ENCODE measurements at regions not wholly inside any gene's neighbourhood (a gene's known extent, or its start where the extent isn't known, plus 50 kb on each side); places are given as distances from the start of the nearest gene placed in this dataset.

DNA sequence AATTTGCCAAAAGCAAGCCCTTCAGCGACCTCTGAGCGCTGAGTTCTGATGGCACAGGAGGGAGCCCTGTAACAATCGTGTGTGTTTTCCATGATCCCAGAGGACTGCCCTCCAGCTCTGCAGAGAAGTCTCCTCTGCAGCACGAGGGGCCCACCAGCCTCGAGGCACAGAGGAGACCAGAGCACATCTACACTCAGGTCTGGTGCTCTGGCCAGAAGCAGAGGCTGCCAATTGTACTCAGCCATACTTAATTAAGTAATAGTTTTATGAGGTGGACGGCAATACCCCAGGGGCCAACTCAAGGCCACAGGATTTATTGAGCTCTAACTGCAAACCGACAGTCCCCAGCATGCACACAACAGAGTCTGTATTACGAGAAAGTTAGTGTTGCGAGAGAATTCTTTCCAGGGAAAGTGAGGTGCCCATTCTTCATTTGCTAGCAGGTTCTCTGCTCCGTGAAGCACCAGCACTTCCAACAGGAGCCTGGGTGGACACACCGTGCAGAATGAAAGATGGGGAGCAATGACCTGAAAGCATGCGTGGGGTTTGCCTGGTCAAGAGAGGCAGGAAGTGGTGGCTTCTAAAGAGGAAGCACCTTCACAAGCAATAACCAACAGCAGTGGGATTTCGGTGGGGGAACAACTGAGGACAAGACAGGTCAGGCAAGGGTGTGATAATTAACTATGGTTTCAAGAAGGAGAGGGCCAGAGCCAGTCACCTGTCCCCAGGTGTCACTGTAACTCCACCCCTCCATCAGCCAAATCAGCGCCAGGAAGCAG is 92.8 kb upstream of the FOXC1 start:
- DNase-seq: no peak

DNA sequence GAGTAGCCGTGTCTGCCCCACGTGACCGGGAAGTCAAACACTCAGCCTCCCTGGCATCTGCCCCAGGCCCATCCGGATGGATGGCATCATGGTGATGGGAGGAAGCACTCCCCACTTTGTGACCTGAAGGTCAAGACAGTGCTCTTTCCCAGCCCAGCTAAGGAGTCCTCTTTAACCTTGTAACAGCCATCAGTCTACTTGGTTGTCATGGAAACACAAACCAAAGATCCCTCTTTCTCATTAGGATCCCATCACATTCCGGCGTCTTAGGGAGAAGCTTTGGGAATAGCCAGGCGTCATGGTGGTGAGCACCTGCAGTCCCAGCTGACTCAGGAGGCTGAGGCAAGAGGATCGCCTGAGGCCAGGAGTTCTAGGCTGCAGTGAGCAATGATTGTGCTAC is 90.9 kb upstream of the FOXC1 start:
- DNase-seq: no peak

DNA sequence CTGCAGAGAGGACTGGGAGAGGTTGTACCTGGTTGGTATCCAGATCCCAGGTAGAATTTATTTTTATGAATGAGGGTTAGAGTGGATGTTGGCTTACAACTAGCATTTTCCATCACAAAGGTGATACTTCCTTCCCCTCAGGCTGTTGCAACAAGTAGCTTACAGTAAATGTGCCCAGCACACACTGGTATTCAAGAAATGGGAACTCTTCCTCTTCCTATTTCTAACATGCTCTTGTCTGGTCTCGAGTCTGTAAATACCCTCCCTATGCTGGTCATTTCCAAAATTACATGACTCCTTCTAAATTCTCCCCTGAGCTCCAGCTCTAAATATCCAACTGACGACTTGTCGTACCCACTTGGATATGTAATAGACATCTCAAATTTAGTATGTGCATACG is 90.1 kb upstream of the FOXC1 start:
- DNase-seq: no peak

DNA sequence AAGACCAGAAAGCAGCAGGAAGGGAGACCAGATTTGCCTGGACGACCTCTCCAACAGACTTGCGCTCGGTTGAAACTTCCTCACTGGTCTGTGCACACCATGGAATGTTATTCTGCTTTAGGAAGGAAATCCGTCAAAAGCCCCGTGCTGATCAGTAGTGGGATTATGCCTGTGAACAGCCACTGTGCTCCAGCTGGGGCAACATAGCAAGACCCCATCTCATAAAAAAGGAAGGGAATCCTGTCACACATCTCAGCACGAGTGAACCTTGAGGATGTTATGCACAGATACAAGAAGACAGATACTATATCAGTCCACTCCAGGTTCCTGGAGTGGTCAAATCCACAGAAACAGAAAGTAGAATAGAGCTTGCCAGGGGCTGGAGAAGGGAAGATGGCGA is 86.9 kb upstream of the FOXC1 start:
- no peak for DNase-seq

DNA sequence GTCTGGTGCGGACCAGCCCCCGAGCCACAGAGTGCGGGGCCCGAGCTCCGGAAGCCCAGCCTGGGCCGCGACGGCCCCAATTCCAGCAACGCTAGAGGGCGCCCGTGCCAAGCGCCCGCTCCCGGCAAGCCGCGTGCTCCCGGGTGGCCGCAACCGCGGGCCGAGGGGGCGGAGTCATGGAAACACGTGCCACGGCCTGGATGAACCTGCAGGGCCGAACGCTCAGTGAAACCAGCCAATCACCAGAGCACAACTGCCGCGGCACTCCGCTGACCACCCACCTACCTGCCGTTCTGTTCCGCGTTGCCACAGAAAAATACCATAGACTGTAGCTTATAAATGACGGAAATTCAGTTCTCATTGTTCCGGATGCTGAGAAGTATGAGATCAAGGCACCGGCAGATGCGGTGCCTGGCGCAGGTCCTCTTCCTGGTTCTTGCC is 85.7 kb upstream of the FOXC1 start:
- peak; percentile 36 for DNase-seq

DNA sequence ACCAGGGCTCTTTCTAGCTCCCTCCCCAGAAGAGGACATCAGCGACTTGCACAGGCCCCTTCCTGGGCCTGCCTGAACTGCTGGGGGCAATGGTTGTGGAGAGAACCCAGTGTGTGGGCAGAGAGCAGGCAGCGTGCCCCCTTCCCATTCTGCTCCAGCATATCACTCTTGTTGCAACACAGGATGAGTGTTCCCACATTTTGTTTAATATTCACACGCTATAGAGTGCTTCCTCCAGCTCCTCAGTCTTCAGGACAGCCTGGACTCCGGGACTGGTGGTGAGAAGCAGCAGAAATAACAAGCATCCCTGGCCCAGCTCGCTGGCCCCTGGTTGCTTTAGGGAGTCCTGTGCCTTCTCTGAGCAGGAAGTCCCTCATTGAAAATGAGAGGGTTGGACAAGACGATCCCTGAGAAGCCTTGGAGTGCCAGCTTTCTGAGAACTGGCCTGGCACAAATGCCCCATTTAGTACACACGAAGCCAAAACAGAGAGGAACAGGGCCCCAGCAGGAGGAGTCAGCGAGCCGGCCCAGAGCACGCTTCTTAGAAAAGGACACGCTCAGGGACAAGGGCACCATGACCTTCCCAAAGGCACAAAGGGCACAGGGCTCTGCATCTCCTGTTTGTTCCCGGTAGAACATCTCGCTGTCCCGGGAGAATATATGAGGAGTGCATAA is 84.2 kb upstream of the FOXC1 start:
- DNase-seq: peak; percentile 47

DNA sequence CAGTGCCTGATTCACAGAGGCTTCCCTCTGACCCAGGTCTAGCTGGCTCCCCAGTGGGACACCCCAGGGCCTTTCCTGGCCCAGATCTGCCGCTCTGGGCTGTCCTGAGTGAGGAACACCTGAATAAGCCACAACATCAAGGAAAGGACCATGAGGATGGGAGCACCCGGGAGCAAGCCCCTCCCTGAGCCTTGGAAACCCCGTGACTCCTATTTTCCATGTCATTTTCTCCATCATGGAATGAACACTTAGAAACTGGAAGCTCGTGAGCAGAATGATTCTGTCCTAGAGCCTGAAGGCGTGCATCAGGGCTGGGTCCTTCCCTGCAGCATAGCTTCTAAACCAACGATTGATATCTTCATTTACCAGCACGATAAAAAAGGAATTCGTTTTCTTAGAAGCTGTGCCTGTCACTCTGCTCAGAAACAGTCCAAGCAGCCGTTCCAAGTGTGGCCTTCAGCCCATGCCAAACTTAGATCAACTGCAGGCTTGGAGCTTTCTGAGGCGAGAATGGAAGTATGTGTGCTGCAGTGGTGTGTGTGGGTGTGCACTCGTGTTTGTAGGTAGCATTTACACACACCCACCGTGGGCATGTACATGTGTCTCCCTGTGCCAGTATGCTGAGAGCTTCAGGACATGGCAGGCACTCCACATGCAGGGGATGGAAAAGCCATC is 83.2 kb upstream of the FOXC1 start:
- peak; percentile 13 for DNase-seq

DNA sequence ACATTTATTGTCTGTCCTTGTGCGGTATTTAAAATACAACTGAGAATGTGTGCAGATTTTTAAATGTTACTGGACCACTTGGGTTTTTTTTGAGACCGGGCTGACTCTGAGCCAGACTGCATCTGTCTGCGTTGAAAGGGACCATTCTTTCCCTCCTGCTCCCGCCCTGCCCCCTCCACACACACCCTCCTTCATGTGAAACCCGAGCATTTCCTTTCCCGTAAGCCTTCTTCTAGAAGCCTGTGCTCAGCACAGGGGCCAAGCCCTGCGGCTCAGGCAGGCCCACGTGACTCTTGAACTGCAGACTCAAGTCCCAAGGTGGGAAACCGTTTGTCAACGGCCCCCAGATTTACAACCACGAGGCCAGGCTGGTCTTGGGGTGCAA is 82.7 kb upstream of the FOXC1 start:
- DNase-seq: peak; percentile 56

DNA sequence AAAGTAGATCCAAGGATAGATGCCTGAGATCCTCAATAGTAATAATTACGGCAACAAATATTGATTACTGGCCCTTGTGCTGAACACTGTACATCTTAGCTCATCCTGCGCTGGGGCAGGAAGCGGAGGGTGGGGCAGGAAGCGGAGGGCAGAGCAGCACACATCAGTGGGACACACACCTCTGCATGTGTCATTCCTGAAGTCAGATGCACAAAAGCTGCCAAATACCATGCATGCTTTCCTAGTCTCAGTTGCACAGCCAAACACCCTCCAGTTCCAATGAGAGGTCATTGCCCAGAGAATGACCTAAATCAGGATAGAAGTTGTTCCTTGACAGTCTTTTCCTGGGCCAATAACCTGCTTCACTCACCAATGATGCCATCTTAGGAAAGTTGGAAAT is 74.4 kb upstream of the FOXC1 start:
- no peak for DNase-seq

DNA sequence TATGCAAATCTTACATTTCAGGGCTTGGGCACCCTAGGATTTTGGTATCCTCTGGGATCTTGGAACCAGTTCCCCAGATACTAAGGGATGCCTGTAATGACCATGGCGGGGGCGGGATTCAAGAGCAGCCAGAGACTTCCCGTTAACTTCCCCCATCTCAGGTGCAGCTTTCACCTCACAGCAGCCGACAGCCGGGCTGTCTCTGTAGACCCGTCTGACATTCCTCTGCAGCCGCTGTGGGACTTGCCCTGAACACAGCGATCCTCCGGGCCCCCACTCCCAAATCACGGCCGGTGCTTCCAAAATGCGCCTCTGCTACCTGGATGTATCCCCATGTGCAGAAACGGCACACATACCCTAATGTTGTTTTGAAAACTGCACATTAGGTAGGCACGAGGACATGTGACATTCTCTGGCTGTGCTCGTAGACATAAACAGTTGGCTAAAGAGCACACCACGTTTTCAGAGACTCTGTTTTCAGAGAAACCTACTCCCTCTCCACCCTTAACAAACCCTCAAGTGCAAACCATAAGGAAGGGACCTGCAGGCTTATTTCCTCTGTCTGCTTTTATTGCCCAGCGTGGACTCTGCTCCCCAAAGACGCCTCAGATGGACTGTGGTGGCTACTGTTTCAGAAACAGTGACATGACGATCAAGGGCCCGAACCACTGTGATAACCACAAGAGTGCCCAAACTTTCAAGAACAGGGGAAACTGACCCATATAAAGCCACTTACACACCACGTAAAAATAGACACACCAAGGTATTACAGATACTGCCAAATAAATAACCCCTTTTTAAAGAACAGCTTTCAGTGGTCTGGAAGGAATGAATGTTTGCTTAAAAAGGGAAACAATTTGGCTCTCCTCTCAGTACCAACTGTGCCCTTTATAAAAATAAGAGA is 72.9 kb upstream of the FOXC1 start:
- no peak for DNase-seq

DNA sequence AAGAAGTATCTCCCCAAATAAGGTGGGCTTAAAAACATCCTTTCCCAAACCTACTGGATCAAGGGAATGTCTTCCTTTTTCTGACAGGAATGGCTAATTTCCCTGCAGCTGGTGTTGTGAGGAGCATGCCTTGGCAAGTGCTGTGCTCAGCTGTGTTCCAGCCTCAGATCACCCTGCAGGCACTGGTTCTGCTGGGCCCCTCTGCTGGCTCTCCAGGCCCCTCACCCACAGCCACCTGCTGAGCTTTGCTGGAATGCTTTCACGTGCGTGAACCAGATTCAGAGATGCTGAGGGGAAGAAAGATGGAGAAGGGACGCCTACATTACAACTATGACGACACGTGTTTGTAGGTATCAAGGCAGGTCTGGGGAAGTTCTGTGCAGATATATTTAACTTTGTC is 71.3 kb upstream of the FOXC1 start:
- no peak for DNase-seq

DNA sequence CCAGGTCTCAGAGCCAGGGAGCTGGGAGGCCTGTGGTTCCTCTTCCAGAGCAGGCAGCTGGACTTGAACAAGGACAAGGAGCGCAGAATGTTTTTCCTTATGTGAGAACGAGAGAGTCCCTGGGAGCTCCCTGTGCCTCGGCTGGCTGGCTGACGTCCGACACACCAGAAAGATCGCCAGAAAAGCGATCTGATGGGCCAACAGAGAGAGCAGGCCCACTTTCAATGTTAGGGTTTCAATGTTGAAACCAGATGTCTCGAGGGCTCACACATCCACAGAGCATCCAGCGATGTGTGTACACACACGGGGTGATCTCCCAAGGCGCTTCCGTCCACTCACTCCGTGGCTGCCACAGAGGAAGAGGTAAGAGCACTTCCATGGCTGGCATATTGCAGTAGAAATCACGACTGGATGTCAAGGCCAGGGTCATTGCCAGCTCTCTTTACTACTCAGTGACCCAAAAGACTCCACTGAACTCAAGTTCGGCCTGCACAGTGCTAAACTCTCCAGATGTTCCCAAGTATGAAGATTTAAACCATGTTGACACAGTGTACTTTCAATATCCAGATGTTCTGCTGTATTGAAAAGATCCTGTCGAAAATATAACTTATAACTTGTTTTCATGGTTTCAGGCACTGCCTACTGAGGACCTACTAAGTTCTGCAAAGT is 70.8 kb upstream of the FOXC1 start:
- DNase-seq: no peak

DNA sequence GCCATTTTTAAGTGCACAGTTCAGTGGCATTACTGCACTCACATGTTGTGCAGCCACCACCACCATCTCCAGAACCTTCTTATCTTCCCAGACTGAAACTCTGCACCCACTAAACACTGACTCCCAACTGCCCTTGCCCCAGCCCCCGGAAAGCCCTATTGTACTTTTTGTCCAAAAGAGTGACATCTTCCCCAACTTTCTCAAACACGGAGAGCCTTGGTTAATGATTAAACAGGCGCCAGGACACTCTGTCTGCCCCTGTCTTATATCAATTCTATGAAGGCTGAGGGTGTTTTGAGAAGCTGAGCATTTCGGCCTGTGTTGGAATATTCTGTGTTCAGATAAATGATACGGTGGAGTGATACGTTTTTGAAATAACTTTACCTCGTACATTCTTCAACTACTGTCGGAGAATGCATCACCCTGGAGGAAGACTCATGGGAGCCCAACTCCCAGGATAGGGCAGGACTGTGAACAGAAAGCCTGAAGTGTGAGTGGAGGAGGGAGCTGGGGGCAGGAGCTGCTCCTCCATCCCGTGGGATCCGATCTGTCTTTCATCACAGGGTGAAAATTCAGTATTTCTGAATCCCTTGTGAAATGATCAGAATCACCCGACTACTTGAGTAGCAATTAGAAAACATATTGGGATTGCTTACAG is 68.7 kb upstream of the FOXC1 start:
- no peak for DNase-seq

DNA sequence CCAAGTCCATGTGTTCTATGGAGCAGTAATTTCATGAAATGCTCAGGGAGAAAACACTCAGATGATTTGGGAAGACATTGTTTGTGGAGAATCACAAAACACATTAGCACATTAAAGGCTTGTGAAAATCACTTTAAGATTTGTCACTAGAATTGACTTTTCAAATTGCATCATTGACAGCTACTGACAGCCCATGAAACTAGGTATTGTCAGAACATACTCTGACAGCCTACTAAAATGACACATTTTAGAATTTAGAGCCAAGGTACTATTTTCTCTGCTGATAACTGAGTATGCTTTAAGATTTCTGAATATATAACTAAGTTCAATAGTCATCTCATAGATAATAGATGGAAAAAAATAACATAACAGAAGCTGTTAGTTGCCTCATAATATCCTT is 67.4 kb upstream of the FOXC1 start:
- no peak for DNase-seq

DNA sequence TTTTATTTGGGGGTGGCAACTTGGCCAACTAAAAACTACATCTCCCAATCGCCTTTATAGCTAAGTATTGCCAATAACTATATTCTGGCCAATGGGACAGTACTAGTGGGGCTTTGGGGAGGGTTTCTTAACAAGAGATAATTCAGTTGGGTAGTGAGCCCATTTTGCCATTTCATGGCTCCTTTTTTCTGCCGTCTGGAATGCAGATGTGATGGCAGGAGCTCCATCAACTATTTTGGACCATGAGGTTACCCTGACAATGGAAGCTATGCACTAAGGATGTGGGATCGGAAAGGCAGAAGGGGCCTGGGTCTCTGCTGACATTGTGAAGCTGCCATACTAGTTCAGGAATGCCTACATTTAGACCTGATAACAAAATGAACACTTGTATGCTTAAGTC is 67.0 kb upstream of the FOXC1 start:
- DNase-seq: no peak

DNA sequence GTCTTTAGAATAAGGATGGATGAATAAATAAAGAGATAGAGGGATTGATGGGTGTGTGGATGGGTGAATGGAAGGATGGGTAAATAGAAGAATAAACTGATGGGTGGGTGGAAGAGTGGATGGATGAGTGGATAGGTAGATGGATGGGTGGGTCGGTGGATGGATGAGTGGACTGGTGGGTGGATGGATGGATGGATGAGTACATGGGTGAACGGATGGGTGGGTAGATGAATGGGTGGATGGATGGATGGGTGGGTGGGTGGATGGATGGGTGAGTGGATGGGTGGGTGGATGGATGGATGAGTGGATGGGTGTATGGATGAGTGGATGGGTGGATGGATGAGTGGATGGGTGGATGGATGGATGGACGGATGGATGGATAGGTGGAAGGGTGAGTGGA is 65.7 kb upstream of the FOXC1 start:
- no peak for DNase-seq

DNA sequence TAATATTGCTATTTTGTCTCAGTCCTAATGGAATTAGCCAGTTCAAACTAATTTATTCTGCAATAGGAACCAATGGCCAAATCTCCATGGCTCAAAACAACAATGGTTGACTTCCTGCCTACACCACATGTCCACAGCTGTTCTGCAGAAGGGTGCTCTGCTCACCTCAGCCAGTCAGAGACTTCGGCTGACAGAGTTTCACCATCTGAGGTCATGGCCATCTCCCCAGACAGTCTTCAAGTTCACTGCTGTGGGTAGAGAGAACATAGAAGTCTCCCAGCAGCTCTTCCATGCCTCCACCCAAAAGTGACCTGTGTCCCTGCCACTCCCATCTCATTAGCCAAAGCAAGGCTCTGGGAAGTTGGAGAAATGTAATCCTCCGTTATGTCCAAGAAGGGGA is 65.1 kb upstream of the FOXC1 start:
- no peak for DNase-seq

DNA sequence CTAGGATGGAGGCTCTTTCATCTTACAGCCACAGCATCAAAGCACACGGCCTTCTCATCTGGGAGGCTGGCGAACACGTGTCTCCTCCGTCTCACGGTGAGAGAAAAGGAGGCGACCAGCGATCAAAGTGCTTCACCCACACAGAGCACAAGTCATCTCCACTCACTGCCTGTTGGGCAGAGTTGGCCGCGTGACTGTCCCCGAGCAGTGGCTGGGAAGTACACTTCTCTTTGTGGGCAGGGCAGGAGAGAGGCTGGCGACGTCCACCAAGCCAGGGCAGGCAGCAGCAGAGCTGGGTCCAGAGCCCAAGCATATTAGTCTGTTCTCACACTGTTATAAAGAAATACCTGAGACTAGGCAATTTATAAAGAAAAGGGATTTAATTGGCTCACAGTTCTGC is 64.1 kb upstream of the FOXC1 start:
- no peak for DNase-seq

DNA sequence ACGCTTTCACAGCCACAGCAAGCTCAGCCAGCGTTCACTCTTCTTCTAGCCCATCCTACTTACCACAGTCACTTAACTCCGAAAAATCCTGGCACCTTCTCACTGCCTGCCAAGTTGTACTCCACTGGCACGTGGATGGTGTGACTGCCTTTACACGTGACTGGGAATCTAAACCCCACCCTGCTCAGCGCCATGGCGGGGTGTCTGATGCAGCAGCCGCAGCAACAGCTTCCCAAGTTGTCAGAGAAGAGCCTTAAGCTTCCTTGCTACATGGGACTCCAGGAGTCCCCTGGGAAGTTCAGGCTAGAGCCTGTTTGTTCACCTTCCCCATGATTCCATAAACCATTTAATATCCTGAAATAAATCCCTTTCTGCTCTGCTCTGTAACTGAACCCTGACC is 61.9 kb upstream of the FOXC1 start:
- no peak for DNase-seq

DNA sequence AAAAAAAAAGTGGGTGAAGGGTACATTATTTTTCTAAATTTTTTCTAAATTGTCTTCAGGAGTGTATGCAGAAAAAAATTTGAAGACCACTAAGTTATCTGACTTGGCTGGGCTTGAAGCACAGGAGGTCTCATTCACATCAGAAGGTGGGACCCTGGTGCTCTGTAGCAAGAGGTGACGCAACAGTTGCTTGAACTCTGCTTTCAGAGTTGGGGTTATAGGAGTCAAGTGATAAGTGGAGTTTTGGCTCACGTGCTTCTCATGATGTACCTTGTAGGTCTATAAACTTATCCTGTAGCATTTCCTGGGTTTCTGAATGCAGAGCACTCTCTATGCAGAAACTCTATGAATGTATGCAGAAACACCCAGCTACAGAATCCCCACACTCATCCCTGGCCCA is 58.5 kb upstream of the FOXC1 start:
- DNase-seq: no peak

DNA sequence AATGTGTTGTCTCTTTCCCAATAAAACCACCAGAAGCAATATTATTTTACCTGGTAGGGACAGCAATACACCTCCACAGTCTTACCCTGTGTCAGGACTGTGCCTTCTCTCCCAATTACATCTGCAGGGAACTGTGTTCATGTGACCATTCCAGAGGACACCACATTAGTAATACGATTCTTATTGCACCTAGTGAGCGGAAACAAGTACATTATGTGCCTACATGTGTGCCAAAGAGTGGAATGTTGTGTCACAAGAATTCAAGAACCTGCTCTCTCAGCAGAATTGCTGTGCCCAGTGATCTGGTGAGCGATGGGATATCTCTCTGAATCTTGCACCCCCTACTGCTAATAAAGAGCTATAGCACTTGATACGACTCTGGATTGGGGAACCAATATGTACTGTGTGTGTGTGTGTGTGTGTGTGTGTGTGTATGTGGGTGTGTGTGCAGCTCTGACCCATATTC is 57.4 kb upstream of the FOXC1 start:
- DNase-seq: peak; percentile 42

DNA sequence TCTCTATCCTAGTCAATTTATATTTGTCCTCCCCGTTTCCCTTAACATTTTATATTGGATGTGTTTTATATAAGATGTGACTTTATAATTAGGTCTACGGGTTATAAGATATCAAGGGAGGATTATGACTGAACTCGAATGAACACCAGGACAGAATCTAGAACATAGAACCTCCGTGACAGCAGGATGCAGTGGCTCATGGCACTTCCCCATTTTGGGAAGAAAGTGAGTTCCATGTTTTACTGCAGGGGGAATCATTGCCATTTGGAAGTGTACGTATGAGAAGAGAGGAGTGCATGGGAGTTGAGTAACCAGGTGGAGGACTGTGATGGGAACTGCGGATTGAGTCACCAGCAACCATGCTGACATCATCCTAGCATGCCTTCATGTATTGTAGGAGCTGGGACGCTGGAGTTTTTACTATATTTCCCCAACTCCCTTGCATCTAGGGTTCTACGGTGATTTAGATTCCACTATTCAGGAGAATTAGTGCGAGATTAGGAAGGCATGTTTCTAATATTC is 56.1 kb upstream of the FOXC1 start:
- DNase-seq: no peak

All from midbrain (tissue), 1 donor.